Fibroblast of mammary gland (primary cell): ENCODE measurements at regions not wholly inside any gene's neighbourhood (a gene's known extent, or its start where the extent isn't known, plus 50 kb on each side); places are given as distances from the start of the nearest gene placed in this dataset.
"Not testable (repeated sequence)": the region's sequence is repeated elsewhere in the genome, so short reads cannot be mapped to it uniquely, and the experiment has no call there.

Source experiments
- DNase-seq: peaks from one replicate; pipeline ENCODE4 v3.0.0-alpha.2; 2010; ENCODE audit warnings: low read depth
- H3K4me3 ChIP-seq: 2 replicates; pipeline ENCODE4 v1.5.1; 2011; ENCODE audit warnings: low read depth, mild to moderate bottlenecking, low read length, moderate library complexity; ENCODE audit not compliant: control insufficient read depth
- CTCF ChIP-seq: conservative IDR thresholded peaks from 2 replicates; pipeline ENCODE4 v1.5.1; 2011; ENCODE audit warnings: low read depth, low read length, inconsistent platforms; ENCODE audit not compliant: control insufficient read depth, insufficient read depth

GRCh38 chr3:25985621-25986020, 195.7 kb downstream of the OXSM start:
- no peak for DNase-seq
- H3K4me3 ChIP-seq: no peak overlapping the region
- TF ChIP-seq CTCF: no peak

GRCh38 chr3:25992606-25993005, 202.7 kb downstream of the OXSM start:
- no peak overlapping the region for H3K4me3 ChIP-seq
- DNase-seq: no peak
- no peak for TF ChIP-seq CTCF

- TF ChIP-seq CTCF: no peak
- H3K4me3 ChIP-seq: no peak overlapping the region
- no peak for DNase-seq
Observed at GRCh38 chr3:26004172-26004571, 214.3 kb downstream of the OXSM start.

- DNase-seq: no peak
- no peak for TF ChIP-seq CTCF
- no peak overlapping the region for H3K4me3 ChIP-seq
Observed at GRCh38 chr3:26011276-26011675, 221.4 kb downstream of the OXSM start.

GRCh38 chr3:26012241-26012745, 222.4 kb downstream of the OXSM start:
- H3K4me3 ChIP-seq: no peak overlapping the region
- no peak for TF ChIP-seq CTCF
- DNase-seq: no peak

- TF ChIP-seq CTCF: no peak
- DNase-seq: no peak
- H3K4me3 ChIP-seq: no peak overlapping the region
Observed at GRCh38 chr3:26015752-26016151, 225.9 kb downstream of the OXSM start.

GRCh38 chr3:26018889-26019288, 229.0 kb downstream of the OXSM start:
- TF ChIP-seq CTCF: no peak
- no peak for DNase-seq
- H3K4me3 ChIP-seq: no peak overlapping the region

- H3K4me3 ChIP-seq, DNase-seq: not testable (repeated sequence)
Observed at GRCh38 chr3:26024206-26024605, 234.3 kb downstream of the OXSM start.
